IMR-90 (cell line): ENCODE measurements at regions not wholly inside any gene's neighbourhood (a gene's known extent, or its start where the extent isn't known, plus 50 kb on each side); places are given as distances from the start of the nearest gene placed in this dataset.

ENCODE experiments used
- ATAC-seq: fragments of 200-7000 bp; cut with Tn5 transposase; 2 replicates; pipeline ENCODE4 v1.9.1; 2020; ENCODE audit warnings: low read depth, mild to moderate bottlenecking, moderate library complexity
- BruUV-seq: library from RNA; stranded (reverse); fragments of 400-500 nt; replicated peaks from 2 replicates; lab custom pipeline; 2021; lab: Mats Ljungman, UMichigan
- CTCF ChIA-PET: fragments of 300-600 bp; formaldehyde crosslinking; extraction: SDS; loops from one replicate; lab custom pipeline; 2021; ENCODE audit warnings: antibody characterized with exemption; lab: Yijun Ruan, JAX
- POLR2A ChIA-PET: fragments of 300-600 bp; sonication (Branson Sonifier 250); formaldehyde crosslinking; loops from one replicate; lab custom pipeline; 2022; ENCODE audit warnings: antibody characterized with exemption; ENCODE audit not compliant: unreplicated experiment; lab: Charles Lee
- DNase-seq: peaks from one replicate; pipeline ENCODE4 v3.0.0; 2013
- H2AFZ ChIP-seq: replicated peaks from 2 replicates; pipeline ENCODE3; 2013; ENCODE audit warnings: low read length, mild to moderate bottlenecking; ENCODE audit not compliant: poor library complexity
- H2AK5ac ChIP-seq: 2 replicates; pipeline ENCODE4 v1.6.1; 2013; ENCODE audit warnings: low read depth, low read length, inconsistent platforms
- H2AK9ac ChIP-seq: replicated peaks from 2 replicates; pipeline ENCODE3; 2013; ENCODE audit warnings: mild to moderate bottlenecking, low read depth, low read length, moderate library complexity; ENCODE audit not compliant: poor library complexity
- H2BK120ac ChIP-seq: 2 replicates; pipeline ENCODE4 v1.6.1; 2013; ENCODE audit warnings: low read depth, low read length, inconsistent platforms
- H2BK15ac ChIP-seq: 3 replicates; pipeline ENCODE4 v1.6.1; 2013; ENCODE audit warnings: low read depth, low read length, inconsistent platforms
- H2BK20ac ChIP-seq: 2 replicates; pipeline ENCODE4 v1.6.1; 2013; ENCODE audit warnings: low read depth, mild to moderate bottlenecking, inconsistent platforms, low read length, moderate library complexity
- H2BK5ac ChIP-seq: 2 replicates; pipeline ENCODE4 v1.6.1; 2013; ENCODE audit warnings: mild to moderate bottlenecking, low read depth, low read length, inconsistent platforms; ENCODE audit not compliant: poor library complexity, severe bottlenecking
- H3K14ac ChIP-seq: replicated peaks from 2 replicates; pipeline ENCODE4 v1.6.1; 2013; ENCODE audit warnings: low read depth, low read length, inconsistent platforms
- H3K18ac ChIP-seq: 2 replicates; pipeline ENCODE4 v1.6.1; 2013; ENCODE audit warnings: low read depth, low read length, control low read depth
- H3K23ac ChIP-seq: 2 replicates; pipeline ENCODE4 v1.6.1; 2013; ENCODE audit warnings: low read depth, low read length, inconsistent platforms
- H3K27ac ChIP-seq: 2 replicates; pipeline ENCODE4 v1.5.1; 2013; ENCODE audit warnings: mild to moderate bottlenecking, control low read depth, low read length; ENCODE audit not compliant: insufficient read depth
- H3K27me3 ChIP-seq: 2 replicates; pipeline ENCODE4 v1.6.1; 2013; ENCODE audit warnings: low read length; ENCODE audit not compliant: control insufficient read depth, insufficient read depth
- H3K36me3 ChIP-seq: 2 replicates; pipeline ENCODE4 v1.6.1; 2013; ENCODE audit warnings: low read length, mixed read lengths; ENCODE audit not compliant: control insufficient read depth, insufficient read depth
- H3K4ac ChIP-seq: 2 replicates; pipeline ENCODE4 v1.6.1; 2013; ENCODE audit warnings: low read depth, low read length, inconsistent platforms
- H3K4me1 ChIP-seq: 2 replicates; pipeline ENCODE4 v1.6.1; 2013; ENCODE audit warnings: low read length, mixed read lengths; ENCODE audit not compliant: control insufficient read depth, insufficient read depth
- H3K4me2 ChIP-seq: 2 replicates; pipeline ENCODE4 v1.6.1; 2013; ENCODE audit warnings: low read depth, mild to moderate bottlenecking, control low read depth, low read length, moderate library complexity
- H3K4me3 ChIP-seq: 2 replicates; pipeline ENCODE4 v1.5.1; 2013; ENCODE audit warnings: low read depth, mild to moderate bottlenecking, control low read depth, low read length, moderate library complexity; ENCODE audit not compliant: insufficient read depth
- H3K56ac ChIP-seq: 2 replicates; pipeline ENCODE4 v1.6.1; 2013; ENCODE audit warnings: low read length, inconsistent platforms; ENCODE audit not compliant: insufficient read depth; ENCODE audit errors: extremely low read depth
- H3K79me1 ChIP-seq, 2 experiments: 2 replicates each; pipeline ENCODE4 v1.6.1; 2013; ENCODE audit warnings: low read length in 2 of 2, inconsistent platforms in 1 of 2, low read depth in 1 of 2
- H3K9ac ChIP-seq: 2 replicates; pipeline ENCODE4 v1.6.1; 2013; ENCODE audit warnings: low read depth, low read length, control low read depth
- H3K9me1 ChIP-seq: 2 replicates; pipeline ENCODE4 v1.6.1; 2013; ENCODE audit warnings: low read length, inconsistent platforms; ENCODE audit not compliant: insufficient read depth
- H3K9me3 ChIP-seq: 2 replicates; pipeline ENCODE4 v1.6.1; 2013; ENCODE audit warnings: low read length; ENCODE audit not compliant: control insufficient read depth, insufficient read depth
- H4K20me1 ChIP-seq: 2 replicates; pipeline ENCODE4 v1.6.1; 2013; ENCODE audit warnings: low read length, inconsistent platforms; ENCODE audit not compliant: insufficient read depth
- H4K5ac ChIP-seq: 2 replicates; pipeline ENCODE4 v1.6.1; 2013; ENCODE audit warnings: mild to moderate bottlenecking, low read depth, low read length, control low read depth
- H4K8ac ChIP-seq, 2 experiments: 2 replicates each; pipeline ENCODE4 v1.6.1; 2013; ENCODE audit warnings: low read depth in 2 of 2, low read length in 2 of 2, control low read depth in 1 of 2, inconsistent platforms in 1 of 2
- H4K91ac ChIP-seq: 2 replicates; pipeline ENCODE4 v1.6.1; 2013; ENCODE audit warnings: low read depth, low read length, inconsistent platforms; ENCODE audit not compliant: insufficient read depth
- BHLHE40 ChIP-seq: fragments of 150-350 bp; IDR thresholded peaks from 2 replicates; pipeline ENCODE4 v1.6.1; 2016; ENCODE audit warnings: mild to moderate bottlenecking, low read depth, low read length
- CEBPB ChIP-seq: IDR thresholded peaks from 2 replicates; pipeline ENCODE4 v1.6.1; 2012; ENCODE audit warnings: low read depth, low read length, improper control_type of control experiment
- CHD1 ChIP-seq: IDR thresholded peaks from 2 replicates; pipeline ENCODE4 v1.6.1; 2012; ENCODE audit warnings: low read depth, low read length, improper control_type of control experiment
- FOS ChIP-seq: fragments of 150-350 bp; IDR thresholded peaks from 2 replicates; pipeline ENCODE4 v1.6.1; 2016; ENCODE audit warnings: low read depth, low read length
- MAZ ChIP-seq: IDR thresholded peaks from 2 replicates; pipeline ENCODE4 v1.6.1; 2012; ENCODE audit warnings: low read depth, mild to moderate bottlenecking, low read length, improper control_type of control experiment, moderate library complexity, borderline replicate concordance
- MXI1 ChIP-seq: IDR thresholded peaks from 2 replicates; pipeline ENCODE4 v1.6.1; 2012; ENCODE audit warnings: low read depth, mild to moderate bottlenecking, low read length, moderate library complexity, borderline replicate concordance
- NFE2L2 ChIP-seq: fragments of 150-350 bp; IDR thresholded peaks from 2 replicates; pipeline ENCODE4 v1.6.1; 2016; ENCODE audit warnings: low read depth, mild to moderate bottlenecking, low read length
- RAD21 ChIP-seq: IDR thresholded peaks from 2 replicates; pipeline ENCODE4 v1.6.1; 2012; ENCODE audit warnings: low read length, improper control_type of control experiment
- RFX5 ChIP-seq: IDR thresholded peaks from 2 replicates; pipeline ENCODE4 v1.8.0; 2012; ENCODE audit warnings: low read depth, mild to moderate bottlenecking, low read length, moderate library complexity
- SMC3 ChIP-seq: fragments of 150-350 bp; IDR thresholded peaks from 2 replicates; pipeline ENCODE4 v1.6.1; 2016; ENCODE audit warnings: low read depth, mild to moderate bottlenecking, antibody characterized with exemption, low read length, moderate library complexity
- WGBS, 2 experiments: methylation state at CpG; one replicate each; pipeline versions ENCODE4 v1.1.5 to v1.1.7; 2013; ENCODE audit warnings: missing lambda C conversion rate in 2 of 2; ENCODE audit not compliant: insufficient read length in 1 of 2; ENCODE audit errors: extremely low coverage in 2 of 2; 5-methylcytosine and 5-hydroxymethylcytosine counted together
- dilution Hi-C: fragments of 300-500 bp; cut with HindIII; formaldehyde crosslinking; loops from one replicate; pipeline ENCODE4 v1.14.3; 2018; ENCODE audit warnings: low sequenced_read_pairs; ENCODE audit not compliant: unreplicated experiment
- in situ Hi-C: fragments of 300-500 bp; cut with MboI; formaldehyde crosslinking; loops from 3 replicates; pipeline ENCODE4 v1.14.3; 2019; ENCODE audit warnings: low sequenced_read_pairs, inconsistent platforms, mixed read lengths
- intact Hi-C: fragments of 100-400 bp; cut with micrococcal nuclease; formaldehyde crosslinking; loops from 2 replicates; pipeline ENCODE4 v1.10.0; 2022
- TF ChIP-seq, protein P1 (sequence below): fragments of 150-350 bp; IDR thresholded peaks from 2 replicates; pipeline ENCODE4 v1.6.1; 2016; ENCODE audit warnings: low read depth, mild to moderate bottlenecking, low read length, moderate library complexity, borderline replicate concordance
- TF ChIP-seq, protein P2 (sequence below): conservative IDR thresholded peaks from 2 replicates; pipeline ENCODE4 v1.5.1; 2012; ENCODE audit warnings: mild to moderate bottlenecking, low read depth, low read length, improper control_type of control experiment
- TF ChIP-seq, protein P3 (sequence below): fragments of 150-350 bp; IDR thresholded peaks from 2 replicates; pipeline ENCODE4 v1.6.1; 2017; ENCODE audit warnings: mild to moderate bottlenecking, antibody characterized with exemption, low read length, low read depth

DNA sequence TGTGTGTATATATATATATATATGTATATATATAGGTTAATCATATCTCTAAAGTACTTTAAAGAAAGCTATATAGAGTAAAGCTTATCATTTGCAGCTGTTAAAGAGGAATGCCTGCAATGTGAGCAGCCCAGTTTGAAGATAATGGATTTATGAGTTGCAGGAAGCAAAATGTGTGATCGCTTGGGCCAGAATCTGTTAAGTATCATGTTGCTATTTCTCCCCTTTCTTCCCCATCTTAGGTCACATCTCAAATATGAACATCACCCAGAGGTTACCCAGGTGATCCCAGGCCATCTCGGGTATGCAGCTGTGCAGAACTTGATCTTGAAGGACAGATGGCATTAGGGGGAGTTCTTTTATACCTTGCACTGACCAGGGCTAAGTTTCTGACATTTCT, 316.5 kb downstream of the MTX2 start:
- TF ChIP-seq MXI1 = no peak
- TF ChIP-seq SMC3 = no peak
- no peak for TF ChIP-seq RFX5
- TF ChIP-seq, protein P1, sequence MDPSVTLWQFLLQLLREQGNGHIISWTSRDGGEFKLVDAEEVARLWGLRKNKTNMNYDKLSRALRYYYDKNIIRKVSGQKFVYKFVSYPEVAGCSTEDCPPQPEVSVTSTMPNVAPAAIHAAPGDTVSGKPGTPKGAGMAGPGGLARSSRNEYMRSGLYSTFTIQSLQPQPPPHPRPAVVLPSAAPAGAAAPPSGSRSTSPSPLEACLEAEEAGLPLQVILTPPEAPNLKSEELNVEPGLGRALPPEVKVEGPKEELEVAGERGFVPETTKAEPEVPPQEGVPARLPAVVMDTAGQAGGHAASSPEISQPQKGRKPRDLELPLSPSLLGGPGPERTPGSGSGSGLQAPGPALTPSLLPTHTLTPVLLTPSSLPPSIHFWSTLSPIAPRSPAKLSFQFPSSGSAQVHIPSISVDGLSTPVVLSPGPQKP = no peak
- TF ChIP-seq BHLHE40 = no peak
- TF ChIP-seq RAD21 = no peak
- no peak for TF ChIP-seq CHD1
- TF ChIP-seq, protein P2, sequence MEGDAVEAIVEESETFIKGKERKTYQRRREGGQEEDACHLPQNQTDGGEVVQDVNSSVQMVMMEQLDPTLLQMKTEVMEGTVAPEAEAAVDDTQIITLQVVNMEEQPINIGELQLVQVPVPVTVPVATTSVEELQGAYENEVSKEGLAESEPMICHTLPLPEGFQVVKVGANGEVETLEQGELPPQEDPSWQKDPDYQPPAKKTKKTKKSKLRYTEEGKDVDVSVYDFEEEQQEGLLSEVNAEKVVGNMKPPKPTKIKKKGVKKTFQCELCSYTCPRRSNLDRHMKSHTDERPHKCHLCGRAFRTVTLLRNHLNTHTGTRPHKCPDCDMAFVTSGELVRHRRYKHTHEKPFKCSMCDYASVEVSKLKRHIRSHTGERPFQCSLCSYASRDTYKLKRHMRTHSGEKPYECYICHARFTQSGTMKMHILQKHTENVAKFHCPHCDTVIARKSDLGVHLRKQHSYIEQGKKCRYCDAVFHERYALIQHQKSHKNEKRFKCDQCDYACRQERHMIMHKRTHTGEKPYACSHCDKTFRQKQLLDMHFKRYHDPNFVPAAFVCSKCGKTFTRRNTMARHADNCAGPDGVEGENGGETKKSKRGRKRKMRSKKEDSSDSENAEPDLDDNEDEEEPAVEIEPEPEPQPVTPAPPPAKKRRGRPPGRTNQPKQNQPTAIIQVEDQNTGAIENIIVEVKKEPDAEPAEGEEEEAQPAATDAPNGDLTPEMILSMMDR = no peak
- no peak for TF ChIP-seq FOS
- TF ChIP-seq MAZ = no peak
- TF ChIP-seq, protein P3, sequence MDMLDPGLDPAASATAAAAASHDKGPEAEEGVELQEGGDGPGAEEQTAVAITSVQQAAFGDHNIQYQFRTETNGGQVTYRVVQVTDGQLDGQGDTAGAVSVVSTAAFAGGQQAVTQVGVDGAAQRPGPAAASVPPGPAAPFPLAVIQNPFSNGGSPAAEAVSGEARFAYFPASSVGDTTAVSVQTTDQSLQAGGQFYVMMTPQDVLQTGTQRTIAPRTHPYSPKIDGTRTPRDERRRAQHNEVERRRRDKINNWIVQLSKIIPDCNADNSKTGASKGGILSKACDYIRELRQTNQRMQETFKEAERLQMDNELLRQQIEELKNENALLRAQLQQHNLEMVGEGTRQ = no peak
- TF ChIP-seq NFE2L2 = no peak
- TF ChIP-seq CEBPB = no peak
- no CpG with 5 or more reads among the region's 2 CpGs for WGBS, 2 experiments
- H2BK120ac ChIP-seq = no peak overlapping the region
- no peak overlapping the region for H3K9ac ChIP-seq
- H2BK15ac ChIP-seq = no peak overlapping the region
- no peak overlapping the region for H3K4me3 ChIP-seq
- H3K56ac ChIP-seq = no peak overlapping the region
- H4K5ac ChIP-seq = no peak overlapping the region
- H3K79me1 ChIP-seq = no peaks in the 10 kb centered on the region
- no peaks in the 10 kb centered on the region for H4K20me1 ChIP-seq
- no peak overlapping the region for H3K23ac ChIP-seq
- no TSS peak for BruUV-seq
- no peaks in the 10 kb centered on the region for H3K9me3 ChIP-seq
- no peak overlapping the region for H3K4me2 ChIP-seq
- no peak overlapping the region for H3K18ac ChIP-seq
- no peaks in the 10 kb centered on the region for H3K36me3 ChIP-seq
- H4K8ac ChIP-seq = no peak overlapping the region
- no peaks in the 10 kb centered on the region; the same call in 1 of the 2 replicates for H3K27me3 ChIP-seq
- ATAC-seq (no peak), DNase-seq (no peak)
- H3K9me1 ChIP-seq = no peaks in the 10 kb centered on the region
- H2AFZ ChIP-seq = no peak overlapping the region
- H3K14ac ChIP-seq = no peak overlapping the region
- no peak overlapping the region for H4K91ac ChIP-seq
- intact Hi-C loops (no loop called here), in situ Hi-C loops (no loop called here), dilution Hi-C loops (no loop called here)
- H3K4me1 ChIP-seq = peaks cover 4% of the 10 kb centered on the region; the same call in 1 of the 2 replicates
- H3K27ac ChIP-seq = no peak overlapping the region
- no peak overlapping the region for H2BK5ac ChIP-seq
- POLR2A ChIA-PET = no interaction called here
- no peak overlapping the region for H3K4ac ChIP-seq
- no peak overlapping the region for H2AK5ac ChIP-seq
- no peak overlapping the region for H2BK20ac ChIP-seq
- CTCF ChIA-PET = no interaction called here
- H2AK9ac ChIP-seq = no peak overlapping the region
